ENCODE measurements at regions not wholly inside any gene's neighbourhood (a gene's known extent, or its start where the extent isn't known, plus 50 kb on each side); places are given as distances from the start of the nearest gene placed in this dataset.

GRCh38 chr1:221925947-221926346 is 184.1 kb upstream of the DUSP10 start:
- Mint-ChIP-seq H3K4me3 (no peak overlapping the region), H3K27ac (no peak overlapping the region), H3K4me1 (no peaks in the 10 kb centered on the region), H3K36me3 (ENCODE audit: low read depth) (no peaks in the 10 kb centered on the region), H3K9me3 (peaks cover 7% of the 10 kb centered on the region), H3K27me3 (no peaks in the 10 kb centered on the region)
- ATAC-seq (ENCODE audit: low read depth) (no peak), DNase-seq (no peak)
- TF ChIP-seq CTCF (IDR thresholded peaks at IDR 0.05), result no peak
- ChIA-PET CTCF (interaction anchor here (0.6 kb wide), 1 partner anchor 14 kb away, joined by 3 read pairs; no protein-coding TSS in a partner anchor), POLR2A (no interaction called here)
- intact Hi-C loops (cut with micrococcal nuclease), result no loop called here

- no peak for TF ChIP-seq CTCF (IDR thresholded peaks at IDR 0.05)
- Mint-ChIP-seq H3K9me3 (no peaks in the 10 kb centered on the region), H3K36me3 (ENCODE audit: low read depth) (no peaks in the 10 kb centered on the region), H3K27me3 (no peaks in the 10 kb centered on the region), H3K4me1 (no peaks in the 10 kb centered on the region), H3K27ac (no peak overlapping the region), H3K4me3 (no peak overlapping the region)
- DNase-seq (no peak), ATAC-seq (ENCODE audit: low read depth) (no peak)
- intact Hi-C loops (cut with micrococcal nuclease), result no loop called here
- CTCF ChIA-PET, result no interaction called here
- POLR2A ChIA-PET, result no interaction called here
Observed at GRCh38 chr1:221923929-221924598, 182.2 kb upstream of the DUSP10 start.

GRCh38 chr1:221921936-221922335 is 180.0 kb upstream of the DUSP10 start:
- POLR2A ChIA-PET, result interaction anchor here (1.1 kb wide), 1 partner anchor 17 kb away, joined by 5 read pairs; no protein-coding TSS in a partner anchor
- Mint-ChIP-seq H3K27ac (no peak overlapping the region), H3K27me3 (no peaks in the 10 kb centered on the region), H3K9me3 (no peaks in the 10 kb centered on the region), H3K4me3 (no peak overlapping the region), H3K4me1 (no peaks in the 10 kb centered on the region), H3K36me3 (ENCODE audit: low read depth) (no peaks in the 10 kb centered on the region)
- ATAC-seq (ENCODE audit: low read depth) (no peak), DNase-seq (no peak)
- intact Hi-C loops (cut with micrococcal nuclease), result no loop called here
- CTCF ChIA-PET, result no interaction called here
- no peak for TF ChIP-seq CTCF (IDR thresholded peaks at IDR 0.05)

GRCh38 chr1:221919743-221920142 is 177.9 kb upstream of the DUSP10 start:
- no peaks in the 10 kb centered on the region for H3K27me3 Mint-ChIP-seq
- CTCF ChIA-PET, result interaction anchor here (1.5 kb wide), 1 partner anchor 20 kb away, joined by 3 read pairs; no protein-coding TSS in a partner anchor
- POLR2A ChIA-PET, result interaction anchor here (0.6 kb wide), 1 partner anchor 22 kb away, joined by 3 read pairs; no protein-coding TSS in a partner anchor
- no peaks in the 10 kb centered on the region for H3K4me1 Mint-ChIP-seq
- no peaks in the 10 kb centered on the region for H3K9me3 Mint-ChIP-seq
- TF ChIP-seq CTCF (IDR thresholded peaks at IDR 0.05), result no peak
- H3K27ac Mint-ChIP-seq, result no peak overlapping the region
- no peak overlapping the region for H3K4me3 Mint-ChIP-seq
- ATAC-seq (ENCODE audit: low read depth) (no peak), DNase-seq (no peak)
- intact Hi-C loops (cut with micrococcal nuclease), result no loop called here
- H3K36me3 Mint-ChIP-seq (ENCODE audit: low read depth), result no peaks in the 10 kb centered on the region

GRCh38 chr1:221919341-221919740 is 177.5 kb upstream of the DUSP10 start:
- H3K27ac Mint-ChIP-seq, result no peak overlapping the region
- no peaks in the 10 kb centered on the region for H3K36me3 Mint-ChIP-seq (ENCODE audit: low read depth)
- H3K9me3 Mint-ChIP-seq, result no peaks in the 10 kb centered on the region
- POLR2A ChIA-PET, result no interaction called here
- CTCF ChIA-PET, result interaction anchor here (1.5 kb wide), 1 partner anchor 20 kb away, joined by 3 read pairs; no protein-coding TSS in a partner anchor
- intact Hi-C loops (cut with micrococcal nuclease), result no loop called here
- no peak for TF ChIP-seq CTCF (IDR thresholded peaks at IDR 0.05)
- no peak for DNase-seq
- ATAC-seq (ENCODE audit: low read depth), result no peak
- no peaks in the 10 kb centered on the region for H3K27me3 Mint-ChIP-seq
- no peaks in the 10 kb centered on the region for H3K4me1 Mint-ChIP-seq
- H3K4me3 Mint-ChIP-seq, result no peak overlapping the region
